Rectal smooth muscle tissue (tissue), 1 donor: ENCODE measurements at regions not wholly inside any gene's neighbourhood (a gene's known extent, or its start where the extent isn't known, plus 50 kb on each side); places are given as distances from the start of the nearest gene placed in this dataset.

Experiments
- H3K27ac ChIP-seq: one replicate; pipeline ENCODE4 v1.7.0; 2013; ENCODE audit warnings: low read depth, low read length, inconsistent platforms
- H3K27me3 ChIP-seq: one replicate; pipeline ENCODE4 v1.7.0; 2013; ENCODE audit warnings: low read length; ENCODE audit not compliant: control insufficient read depth, insufficient read depth
- H3K36me3 ChIP-seq: one replicate; pipeline ENCODE4 v1.7.0; 2013; ENCODE audit warnings: low read length; ENCODE audit not compliant: control insufficient read depth, insufficient read depth
- H3K4me1 ChIP-seq: one replicate; pipeline ENCODE4 v1.7.0; 2013; ENCODE audit warnings: low read length; ENCODE audit not compliant: control insufficient read depth, insufficient read depth
- H3K4me3 ChIP-seq: one replicate; pipeline ENCODE4 v1.7.0; 2013; ENCODE audit warnings: low read length
- H3K9ac ChIP-seq: one replicate; pipeline ENCODE4 v1.7.0; 2013; ENCODE audit warnings: low read length

DNA sequence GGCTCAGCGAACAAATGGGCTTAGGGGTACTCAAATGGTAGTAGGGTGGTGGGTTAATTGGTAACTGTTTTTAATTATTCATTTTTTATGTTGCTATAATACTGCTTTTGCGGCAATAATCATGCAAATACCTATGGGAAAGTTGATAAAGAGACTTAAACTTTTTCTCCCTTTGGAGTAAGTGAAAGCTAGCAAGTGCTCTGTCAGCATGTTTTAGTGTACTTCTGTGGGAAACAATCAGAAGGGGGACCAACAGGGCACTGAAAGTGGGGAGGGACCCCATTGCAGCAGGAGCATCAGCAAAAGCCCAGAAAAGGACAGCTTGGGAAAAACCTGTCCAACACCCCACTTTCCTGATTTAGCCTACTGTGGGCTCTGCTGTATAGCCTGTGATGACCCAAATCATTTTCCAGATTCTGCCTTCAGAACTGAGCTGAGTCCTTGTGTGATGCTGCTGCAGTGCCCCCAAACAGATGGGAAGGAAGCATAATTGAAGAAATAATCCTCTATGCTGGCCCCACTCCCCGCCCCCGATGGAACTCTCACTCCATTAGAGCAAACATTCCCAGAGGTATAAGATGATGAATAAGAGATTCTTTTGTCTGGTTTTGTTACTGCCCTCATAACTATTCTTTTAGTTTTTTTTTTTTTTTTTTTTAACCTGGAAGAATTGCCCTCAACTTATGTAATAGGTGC is 322.8 kb downstream of the CD83 start:
- Histone ChIP-seq H3K4me1 (no peaks in the 10 kb centered on the region), H3K36me3 (no peaks in the 10 kb centered on the region), H3K4me3 (no peak overlapping the region), H3K27ac (peak overlapping the region; percentile 58), H3K9ac (no peak overlapping the region), H3K27me3 (no peaks in the 10 kb centered on the region)

DNA sequence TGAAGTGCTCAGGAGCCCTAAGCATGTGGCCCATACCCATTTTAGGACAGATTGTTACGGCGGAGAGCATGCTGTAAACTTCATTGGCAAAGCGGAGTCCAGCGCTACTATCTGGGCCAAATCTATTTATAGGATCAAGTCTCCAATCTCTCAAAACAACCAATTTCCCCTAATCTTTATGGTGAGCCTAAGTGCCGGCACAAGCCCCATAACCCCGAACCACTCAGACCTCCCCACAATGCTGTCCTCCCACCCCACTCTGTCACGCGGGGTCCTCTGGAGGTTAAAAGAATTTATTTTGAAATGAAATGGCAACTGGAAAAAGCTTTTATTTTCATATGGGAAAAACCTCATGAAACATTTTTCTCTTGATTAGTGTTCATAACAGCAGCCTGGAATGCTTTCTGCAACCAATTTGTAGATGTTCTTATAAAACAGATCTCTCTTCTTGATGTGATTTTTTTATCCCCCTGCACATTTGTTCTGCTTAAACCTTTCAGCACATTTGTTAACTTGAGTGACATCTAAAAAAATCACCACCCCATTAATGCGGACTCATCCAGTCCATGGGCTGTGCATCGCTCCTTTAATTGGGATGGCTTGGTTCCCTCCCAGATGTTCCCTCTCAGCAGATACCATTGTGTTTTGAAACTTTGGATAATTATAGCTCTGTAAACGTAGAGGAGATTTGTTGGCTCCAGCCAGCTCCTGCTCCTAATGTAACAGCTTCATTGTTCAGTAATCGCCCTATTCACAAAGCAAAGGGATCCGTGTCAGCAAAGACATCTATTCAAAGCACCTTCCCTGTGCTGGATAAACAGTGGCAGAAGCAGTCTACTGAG is 323.6 kb downstream of the CD83 start:
- Histone ChIP-seq H3K27ac (peak overlapping the region; percentile 58), H3K4me1 (no peaks in the 10 kb centered on the region), H3K27me3 (no peaks in the 10 kb centered on the region), H3K36me3 (no peaks in the 10 kb centered on the region), H3K4me3 (no peak overlapping the region), H3K9ac (no peak overlapping the region)

DNA sequence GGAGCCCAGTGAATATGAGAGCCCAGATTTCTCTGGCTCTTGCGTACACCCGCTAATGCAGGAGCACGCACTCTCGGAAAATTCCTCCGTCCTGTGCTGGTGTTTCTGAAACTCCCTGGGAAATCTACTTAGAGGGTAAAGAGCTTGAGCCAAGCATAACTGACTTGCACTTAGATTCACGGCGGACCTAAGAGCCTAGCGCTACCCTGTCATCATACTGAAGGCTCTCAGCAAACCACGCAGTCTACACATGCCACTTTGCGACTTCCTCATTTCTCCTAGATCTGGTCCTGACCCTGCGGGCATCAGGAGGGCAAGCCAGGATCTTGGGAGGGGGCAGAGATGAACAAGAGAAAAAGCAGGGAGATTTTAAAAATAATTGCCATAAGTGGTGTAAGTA is 324.7 kb downstream of the CD83 start:
- H3K27ac ChIP-seq = no peak overlapping the region

DNA sequence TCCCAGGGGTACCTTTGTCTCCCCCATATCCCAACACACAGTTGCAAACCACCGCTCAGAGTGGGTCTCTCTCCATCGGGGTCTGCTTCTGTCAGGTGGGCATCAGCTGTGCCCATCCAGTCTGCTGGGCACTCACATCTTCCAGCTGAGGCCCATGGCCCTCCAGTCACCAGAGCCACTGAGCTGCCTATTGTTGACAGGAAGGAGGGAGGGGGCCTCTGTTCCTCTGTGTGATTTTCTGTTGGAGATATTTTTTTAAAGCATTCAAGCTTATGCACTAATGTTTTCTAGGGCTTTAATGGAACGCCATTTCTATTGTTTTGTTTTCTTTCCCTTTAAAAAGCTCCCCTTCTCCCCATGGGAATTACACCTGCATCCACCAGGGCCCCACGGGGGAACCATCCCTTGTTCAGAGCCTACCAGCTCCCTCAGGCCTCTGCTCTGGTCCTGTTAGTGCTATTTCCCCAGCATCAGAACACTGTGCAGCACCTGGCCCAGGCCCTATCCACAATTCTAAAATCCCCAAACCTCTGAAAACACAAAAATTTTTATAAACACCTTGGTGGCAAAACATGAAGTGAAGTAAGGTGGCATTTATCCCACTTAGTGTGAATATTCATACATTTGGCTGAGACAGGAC is 326.2 kb downstream of the CD83 start:
- Histone ChIP-seq H3K27me3 (no peaks in the 10 kb centered on the region), H3K27ac (no peak overlapping the region), H3K4me1 (no peaks in the 10 kb centered on the region), H3K9ac (no peak overlapping the region), H3K4me3 (no peak overlapping the region), H3K36me3 (no peaks in the 10 kb centered on the region)

More for the DNA sequence above, 324.7 kb downstream of the CD83 start:
- Histone ChIP-seq H3K9ac (no peak overlapping the region), H3K36me3 (no peaks in the 10 kb centered on the region), H3K4me3 (no peak overlapping the region), H3K4me1 (no peaks in the 10 kb centered on the region), H3K27me3 (no peaks in the 10 kb centered on the region)

DNA sequence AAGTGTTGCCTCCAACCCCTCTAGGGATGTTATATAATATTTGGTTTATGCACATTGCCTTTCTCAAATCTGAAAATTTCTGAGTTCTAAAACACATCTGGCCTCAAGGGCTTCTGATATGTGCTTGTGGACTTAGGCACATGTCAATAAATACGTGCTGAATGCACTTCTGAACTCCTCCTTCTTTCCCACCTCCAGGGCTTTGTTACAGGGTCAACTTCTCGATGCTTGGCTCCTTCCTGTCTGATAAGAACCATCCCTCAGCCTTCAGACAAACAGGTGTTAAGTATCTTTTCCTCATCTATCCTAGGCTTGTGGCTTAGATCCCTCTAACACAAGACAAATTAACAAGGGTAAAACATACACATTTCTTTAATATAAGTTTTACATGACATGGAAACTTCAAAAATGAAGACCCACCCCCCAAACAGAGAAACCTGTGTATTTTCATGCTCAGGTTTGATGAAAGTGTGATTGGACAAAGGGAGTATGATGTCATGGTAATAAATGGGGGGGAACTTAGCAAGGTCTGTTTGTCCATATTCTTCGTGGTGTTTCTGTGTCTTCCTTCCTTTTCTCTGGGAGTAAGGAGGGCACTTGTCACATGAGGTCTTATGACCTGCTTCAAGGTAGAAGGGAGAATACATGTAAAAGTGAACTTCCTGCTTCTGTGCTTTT is 326.9 kb downstream of the CD83 start:
- Histone ChIP-seq H3K9ac (no peak overlapping the region), H3K4me1 (no peaks in the 10 kb centered on the region), H3K36me3 (no peaks in the 10 kb centered on the region), H3K27me3 (no peaks in the 10 kb centered on the region), H3K4me3 (no peak overlapping the region), H3K27ac (no peak overlapping the region)

DNA sequence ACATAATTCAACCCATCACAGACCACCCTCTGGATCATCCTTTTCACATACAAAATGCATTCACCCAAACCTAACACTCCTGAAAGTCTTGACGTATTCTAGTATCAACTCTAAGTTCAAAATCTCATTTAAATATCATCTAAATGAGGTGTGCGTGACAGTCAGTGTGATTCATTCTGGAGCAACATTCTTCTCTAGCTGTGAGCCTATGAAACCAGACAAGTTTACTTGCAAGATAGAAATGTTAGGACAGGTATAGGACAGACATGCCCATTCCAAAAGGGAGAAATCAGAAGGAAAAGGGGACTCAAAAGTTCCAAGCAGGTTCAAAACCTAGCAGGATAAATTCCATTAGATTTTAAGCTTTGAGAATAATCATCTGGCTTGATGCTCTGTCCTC is 329.7 kb downstream of the CD83 start:
- Histone ChIP-seq H3K27me3 (no peaks in the 10 kb centered on the region), H3K9ac (no peak overlapping the region), H3K36me3 (no peaks in the 10 kb centered on the region), H3K4me1 (no peaks in the 10 kb centered on the region), H3K27ac (no peak overlapping the region), H3K4me3 (no peak overlapping the region)

DNA sequence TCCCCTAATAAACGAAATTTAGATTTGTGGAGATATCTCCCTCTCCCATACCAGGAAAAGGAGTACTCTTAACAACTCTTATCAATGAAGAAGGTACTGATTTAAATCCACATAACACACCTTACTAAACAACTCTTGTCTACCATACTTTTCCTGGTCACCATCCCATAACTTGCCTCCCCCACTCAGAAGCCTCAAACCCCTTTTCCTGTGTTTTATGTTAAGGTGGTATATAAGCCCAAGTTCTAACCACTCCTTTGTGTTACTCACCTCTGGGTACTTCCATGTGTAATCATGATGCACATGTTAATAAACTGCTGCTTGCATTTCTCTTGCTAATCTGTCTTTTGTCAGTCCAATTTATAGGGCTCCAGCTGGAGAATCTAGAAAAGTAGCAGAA is 330.7 kb downstream of the CD83 start:
- no peaks in the 10 kb centered on the region for H3K36me3 ChIP-seq
- no peak overlapping the region for H3K4me3 ChIP-seq
- H3K9ac ChIP-seq = no peak overlapping the region
- H3K27ac ChIP-seq = no peak overlapping the region
- H3K4me1 ChIP-seq = no peaks in the 10 kb centered on the region
- no peaks in the 10 kb centered on the region for H3K27me3 ChIP-seq

DNA sequence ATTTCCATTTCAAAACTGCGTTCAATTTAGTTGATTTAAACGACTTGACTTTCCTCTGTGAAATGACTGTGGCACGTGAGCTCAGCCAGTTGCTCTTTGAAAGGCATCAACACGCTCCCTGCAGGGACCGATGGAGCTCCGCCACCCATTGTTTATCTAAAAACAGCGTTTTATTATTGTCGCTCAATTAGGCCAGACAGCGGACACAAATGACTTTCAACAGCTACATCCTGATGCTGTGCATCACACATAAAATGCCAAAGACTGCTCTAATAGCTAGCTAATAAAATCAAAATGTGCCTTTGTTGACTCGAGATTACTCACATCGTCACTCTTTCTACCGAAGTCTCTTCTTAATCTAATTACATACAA is 332.5 kb downstream of the CD83 start:
- H3K27me3 ChIP-seq = no peaks in the 10 kb centered on the region
- H3K4me1 ChIP-seq = no peaks in the 10 kb centered on the region
- H3K4me3 ChIP-seq = no peak overlapping the region
- H3K9ac ChIP-seq = no peak overlapping the region
- H3K27ac ChIP-seq = no peak overlapping the region
- no peaks in the 10 kb centered on the region for H3K36me3 ChIP-seq

DNA sequence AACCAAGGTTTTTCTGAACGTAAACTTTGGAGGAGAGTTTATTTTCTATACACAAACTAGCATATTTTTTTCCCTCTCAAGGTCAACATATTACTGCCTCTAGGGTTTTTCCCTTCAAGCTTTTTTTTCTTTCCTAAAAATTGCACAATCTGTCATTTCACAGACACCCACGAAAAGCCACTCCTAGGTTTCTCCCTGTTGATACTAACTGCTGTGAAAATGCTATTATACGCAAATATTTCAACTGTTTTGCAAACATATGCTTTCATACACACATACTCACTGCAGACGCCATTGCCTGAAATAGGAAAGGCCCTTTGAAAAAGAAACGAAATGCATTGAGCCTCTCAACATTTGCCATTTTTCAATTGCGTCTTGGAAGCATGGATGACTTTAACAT is 333.0 kb downstream of the CD83 start:
- H3K27me3 ChIP-seq = no peaks in the 10 kb centered on the region
- no peak overlapping the region for H3K4me3 ChIP-seq
- H3K4me1 ChIP-seq = no peaks in the 10 kb centered on the region
- H3K9ac ChIP-seq = no peak overlapping the region
- no peaks in the 10 kb centered on the region for H3K36me3 ChIP-seq
- H3K27ac ChIP-seq = no peak overlapping the region

DNA sequence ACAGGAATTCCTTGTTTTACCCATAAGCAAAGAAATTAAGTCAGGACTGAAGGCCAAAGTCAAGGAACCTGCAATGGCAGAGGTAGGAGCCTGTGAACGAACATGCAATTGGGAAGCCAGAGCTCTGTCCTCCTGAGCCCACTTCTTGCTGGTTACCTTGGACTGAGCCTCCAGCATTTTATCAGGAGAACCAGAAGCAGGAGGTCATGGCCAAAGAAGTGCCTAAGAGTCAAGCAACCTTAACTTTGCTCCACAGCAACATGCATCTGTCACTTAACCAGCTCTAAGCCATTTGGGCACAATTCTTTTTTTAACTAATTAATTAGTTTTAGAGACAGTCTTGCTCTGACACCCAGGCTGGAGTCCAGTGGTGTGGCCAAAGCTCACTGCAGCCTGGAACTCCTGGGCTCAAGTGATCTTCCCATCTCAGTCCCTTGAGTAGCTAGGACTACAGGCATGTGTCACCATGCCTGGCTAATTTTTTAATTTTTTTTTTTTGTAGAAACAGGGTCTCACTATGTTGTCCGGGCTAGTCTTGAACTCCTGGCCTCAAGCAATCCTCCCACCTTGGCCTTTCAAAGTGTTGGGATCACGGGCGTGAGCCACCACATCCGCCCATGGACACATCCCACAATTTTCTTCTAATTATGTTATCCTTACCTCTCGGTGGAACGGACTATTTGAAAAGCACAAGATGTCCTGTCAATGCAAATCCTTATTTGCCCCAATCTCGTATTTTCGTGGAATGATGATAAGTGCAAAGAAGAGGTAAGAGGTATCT is 334.2 kb downstream of the CD83 start:
- no peaks in the 10 kb centered on the region for H3K4me1 ChIP-seq
- H3K9ac ChIP-seq = no peak overlapping the region
- no peaks in the 10 kb centered on the region for H3K27me3 ChIP-seq
- no peak overlapping the region for H3K4me3 ChIP-seq
- H3K27ac ChIP-seq = no peak overlapping the region
- no peaks in the 10 kb centered on the region for H3K36me3 ChIP-seq

DNA sequence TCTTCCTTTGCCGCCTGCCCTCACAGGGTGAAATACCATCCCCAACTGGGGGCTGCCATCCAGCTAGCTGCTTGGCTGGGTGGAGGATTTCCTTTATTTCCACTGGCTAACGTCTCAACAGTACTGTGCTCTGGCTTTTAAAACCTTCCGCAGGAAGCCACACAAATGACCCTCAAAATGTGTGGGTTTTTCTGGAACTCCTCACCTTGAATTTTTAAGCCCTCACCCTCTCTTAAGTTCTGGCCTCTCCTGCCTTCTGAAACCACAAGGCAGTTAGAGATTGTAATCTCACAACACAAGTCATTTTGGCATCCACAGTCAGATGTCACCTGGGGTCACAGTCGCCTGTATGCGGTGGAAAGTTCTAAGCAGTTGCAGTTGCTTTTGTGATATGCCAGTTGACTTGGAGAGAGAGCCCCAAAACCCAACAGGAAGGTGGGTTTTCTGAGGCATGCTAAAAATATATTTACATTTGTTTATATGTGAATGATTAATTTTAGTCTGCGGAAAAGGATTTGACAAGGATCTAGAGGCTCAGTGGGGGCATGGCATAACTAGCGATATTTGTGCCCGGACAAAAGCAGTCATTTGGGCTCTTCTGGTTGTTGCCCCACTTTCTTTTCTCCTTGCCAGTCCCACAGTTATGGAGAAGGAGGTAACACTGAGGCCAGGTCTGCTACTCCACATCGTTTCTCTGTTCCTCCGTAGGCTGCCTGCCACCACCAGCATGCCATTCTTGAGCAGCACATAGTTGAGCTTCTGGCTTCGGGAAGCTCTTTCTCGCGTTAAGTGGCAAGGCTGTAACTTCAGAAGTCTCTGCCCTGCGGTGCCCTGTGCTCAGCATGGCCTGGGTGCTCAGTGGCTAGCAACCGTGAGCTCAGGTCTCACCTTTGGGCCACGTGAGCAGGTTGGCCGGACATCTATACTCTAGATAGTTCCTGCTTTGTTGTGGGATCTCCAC is 335.3 kb downstream of the CD83 start:
- H3K36me3 ChIP-seq = no peaks in the 10 kb centered on the region
- H3K4me1 ChIP-seq = no peaks in the 10 kb centered on the region
- H3K9ac ChIP-seq = no peak overlapping the region
- no peak overlapping the region for H3K27ac ChIP-seq
- no peak overlapping the region for H3K4me3 ChIP-seq
- H3K27me3 ChIP-seq = no peaks in the 10 kb centered on the region
